T-helper 17 cell (primary cell): ENCODE measurements at regions not wholly inside any gene's neighbourhood (a gene's known extent, or its start where the extent isn't known, plus 50 kb on each side); places are given as distances from the start of the nearest gene placed in this dataset.

Source experiments
- ATAC-seq: fragments of 150-1000 bp; cut with Tn5 transposase; 2 replicates; pipeline ENCODE4 v1.10.0; 2021; ENCODE audit warnings: mild to moderate bottlenecking, moderate library complexity
- DNase-seq, 3 donors: peaks; one replicate each; pipeline versions ENCODE4 v3.0.0 to v3.0.0-alpha.2; 2020 to 2021
- H3K9me3 ChIP-seq: one replicate; pipeline ENCODE4 v1.7.0; 2013; ENCODE audit warnings: low read length, mild to moderate bottlenecking; ENCODE audit not compliant: control insufficient read depth, poor library complexity, severe bottlenecking
- H3K27ac Mint-ChIP-seq: one replicate; pipeline ENCODE4 v1.8.0; 2022; ENCODE audit warnings: mild to moderate bottlenecking, moderate library complexity, mixed read lengths
- H3K27me3 Mint-ChIP-seq: one replicate; pipeline ENCODE4 v1.8.0; 2022; ENCODE audit warnings: mixed read lengths
- H3K36me3 Mint-ChIP-seq: one replicate; pipeline ENCODE4 v1.8.0; 2022; ENCODE audit warnings: low read depth, mixed read lengths
- H3K4me1 Mint-ChIP-seq: one replicate; pipeline ENCODE4 v1.8.0; 2022; ENCODE audit warnings: mild to moderate bottlenecking, mixed read lengths
- H3K4me3 Mint-ChIP-seq: one replicate; pipeline ENCODE4 v1.8.0; 2022; ENCODE audit warnings: mild to moderate bottlenecking, moderate library complexity, mixed read lengths

DNA sequence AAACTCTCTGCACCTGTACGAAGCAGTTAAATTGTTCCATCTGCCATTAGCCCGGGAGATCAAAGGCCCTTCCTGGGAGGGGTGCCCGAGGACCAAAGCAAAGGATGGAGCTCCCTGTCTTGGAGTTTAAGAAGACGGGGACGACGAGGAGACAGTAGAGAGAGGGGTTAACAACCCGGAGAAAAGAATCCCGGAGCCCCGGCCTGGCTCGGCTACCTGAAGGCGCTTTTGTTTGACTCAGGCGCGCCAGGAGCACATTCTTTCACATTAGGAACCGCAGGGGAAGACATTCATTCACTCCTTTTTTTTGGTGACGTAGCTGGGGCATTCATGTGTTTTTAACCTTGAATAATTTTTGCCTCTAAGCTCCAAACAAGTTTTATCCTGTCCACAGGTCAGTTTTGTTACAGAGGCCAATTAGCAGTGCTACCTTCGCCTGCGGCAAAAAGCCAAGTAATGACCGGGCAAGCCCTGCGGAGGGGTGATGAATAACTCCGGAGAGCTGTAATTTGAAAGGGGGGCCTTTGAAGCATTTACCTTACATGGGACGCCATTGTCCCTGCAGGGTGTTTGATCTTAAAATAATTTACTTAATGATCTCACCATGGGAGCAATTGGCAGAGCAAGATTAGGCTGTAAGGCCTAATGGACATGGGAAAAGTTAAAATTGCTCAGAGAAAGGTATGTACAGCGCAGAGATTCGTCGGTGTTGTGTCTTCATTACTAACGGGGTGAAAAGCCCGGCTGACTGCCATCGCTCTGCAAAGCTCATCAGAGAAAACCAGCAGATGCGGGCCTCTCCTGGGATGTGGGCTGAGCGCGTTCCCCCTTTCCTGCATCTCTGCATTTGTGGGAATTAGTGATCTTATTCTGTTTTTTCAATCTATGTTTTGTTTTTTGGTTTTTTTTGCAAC, 258.0 kb upstream of the SP4 start:
- Mint-ChIP-seq H3K4me1 (peaks cover 5% of the 10 kb centered on the region), H3K36me3 (no peaks in the 10 kb centered on the region), H3K4me3 (no peak overlapping the region), H3K27me3 (peaks cover 54% of the 10 kb centered on the region), H3K27ac (no peak overlapping the region)
- DNase-seq (no peak), ATAC-seq (no peak)
- no peaks in the 10 kb centered on the region for H3K9me3 ChIP-seq

- Mint-ChIP-seq H3K36me3 (no peaks in the 10 kb centered on the region), H3K27me3 (peaks cover 54% of the 10 kb centered on the region), H3K4me3 (no peak overlapping the region), H3K4me1 (peaks cover 5% of the 10 kb centered on the region), H3K27ac (no peak overlapping the region)
- no peaks in the 10 kb centered on the region for H3K9me3 ChIP-seq
- no peak for DNase-seq
- ATAC-seq, result no peak
These were observed 255.1 kb upstream of the SP4 start for GRCh38 chr7:21172800-21173199.

DNA sequence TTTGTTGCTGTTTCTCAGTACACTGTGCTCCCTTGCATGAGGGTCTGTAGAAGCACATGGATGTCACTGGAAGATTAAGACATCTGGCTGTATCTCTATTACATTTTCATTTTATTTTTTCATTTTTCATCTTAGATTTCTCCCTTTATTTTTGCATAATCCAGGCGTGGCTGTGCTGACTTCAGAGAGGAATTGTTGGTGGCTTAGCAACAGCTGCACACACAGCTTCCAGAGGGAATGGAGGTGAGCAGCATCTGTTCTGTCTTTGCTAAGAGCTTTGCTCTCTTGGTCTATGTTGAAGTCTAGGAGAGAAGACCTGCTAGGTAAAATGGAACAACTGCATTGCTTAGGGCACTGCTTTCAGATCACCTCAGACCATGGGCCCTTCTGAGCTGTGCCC, 254.4 kb upstream of the SP4 start:
- peaks cover 5% of the 10 kb centered on the region for H3K4me1 Mint-ChIP-seq
- peaks cover 47% of the 10 kb centered on the region for H3K27me3 Mint-ChIP-seq
- H3K27ac Mint-ChIP-seq, result no peak overlapping the region
- H3K4me3 Mint-ChIP-seq, result no peak overlapping the region
- no peaks in the 10 kb centered on the region for H3K9me3 ChIP-seq
- no peaks in the 10 kb centered on the region for H3K36me3 Mint-ChIP-seq
- ATAC-seq, result no peak
- no peak for DNase-seq

GRCh38 chr7:21175714-21176113, 252.2 kb upstream of the SP4 start:
- H3K9me3 ChIP-seq, result no peaks in the 10 kb centered on the region
- Mint-ChIP-seq H3K27me3 (peaks cover 27% of the 10 kb centered on the region), H3K4me3 (no peak overlapping the region), H3K27ac (no peak overlapping the region), H3K4me1 (no peaks in the 10 kb centered on the region), H3K36me3 (no peaks in the 10 kb centered on the region)
- ATAC-seq, result no peak
- no peak for DNase-seq

- H3K27ac Mint-ChIP-seq, result no peak overlapping the region
- no peak overlapping the region for H3K4me3 Mint-ChIP-seq
- peaks cover 25% of the 10 kb centered on the region for H3K27me3 Mint-ChIP-seq
- H3K9me3 ChIP-seq, result no peaks in the 10 kb centered on the region
- H3K4me1 Mint-ChIP-seq, result no peaks in the 10 kb centered on the region
- no peaks in the 10 kb centered on the region for H3K36me3 Mint-ChIP-seq
- ATAC-seq (no peak), DNase-seq (no peak)
These were observed 242.8 kb upstream of the SP4 start for GRCh38 chr7:21184942-21185652.

GRCh38 chr7:21185653-21186265, 242.1 kb upstream of the SP4 start:
- ATAC-seq, result no peak
- no peaks in the 10 kb centered on the region for H3K9me3 ChIP-seq
- no peak for DNase-seq
- Mint-ChIP-seq H3K27me3 (peaks cover 25% of the 10 kb centered on the region), H3K4me3 (no peak overlapping the region), H3K27ac (no peak overlapping the region), H3K4me1 (no peaks in the 10 kb centered on the region), H3K36me3 (no peaks in the 10 kb centered on the region)

DNA sequence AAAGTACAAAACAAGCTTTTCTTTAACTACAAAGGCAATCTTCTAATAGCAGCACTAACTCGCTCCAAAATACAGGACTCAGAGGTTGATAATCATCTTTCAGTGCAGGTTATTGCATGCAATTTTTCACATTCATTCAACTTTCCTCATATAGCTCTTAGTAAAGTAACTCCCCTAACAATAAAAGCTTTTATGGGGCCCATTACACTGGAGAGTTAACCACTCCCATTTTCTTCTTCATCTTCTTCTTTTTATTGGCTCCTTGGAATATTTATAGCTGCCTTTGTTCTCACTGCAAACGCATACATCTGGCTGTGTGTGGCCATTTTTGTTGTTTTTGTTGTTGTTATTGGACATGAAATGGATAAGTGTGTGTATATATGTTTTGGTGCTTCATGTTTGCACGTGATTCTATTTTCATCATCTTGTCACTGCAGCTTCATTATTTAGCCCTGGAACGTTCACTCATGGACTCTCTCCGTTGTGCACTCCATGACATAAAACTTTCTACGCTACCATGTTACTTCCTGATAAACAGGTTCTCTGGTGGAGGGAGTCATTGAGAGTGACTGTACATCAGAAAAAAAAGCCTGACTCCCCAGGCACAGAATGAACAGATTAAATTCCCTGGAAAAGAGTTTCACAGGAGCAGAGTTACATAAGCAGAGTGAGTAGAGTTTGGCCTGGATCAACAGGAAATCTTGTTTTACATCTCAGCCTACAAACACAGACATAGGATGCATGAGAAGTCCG, 236.4 kb upstream of the SP4 start:
- peaks cover 13% of the 10 kb centered on the region for H3K27me3 Mint-ChIP-seq

GRCh38 chr7:21192657-21193056, 235.2 kb upstream of the SP4 start:
- H3K9me3 ChIP-seq, result no peaks in the 10 kb centered on the region
- Mint-ChIP-seq H3K27ac (no peak overlapping the region), H3K27me3 (peaks cover 13% of the 10 kb centered on the region), H3K4me1 (no peaks in the 10 kb centered on the region), H3K4me3 (no peak overlapping the region), H3K36me3 (no peaks in the 10 kb centered on the region)
- ATAC-seq, result no peak
- no peak for DNase-seq

More for the DNA sequence above, 236.4 kb upstream of the SP4 start:
- no peak for ATAC-seq
- no peak for DNase-seq
- Mint-ChIP-seq H3K4me3 (no peak overlapping the region), H3K36me3 (no peaks in the 10 kb centered on the region), H3K4me1 (no peaks in the 10 kb centered on the region), H3K27ac (no peak overlapping the region)
- H3K9me3 ChIP-seq, result no peaks in the 10 kb centered on the region

DNA sequence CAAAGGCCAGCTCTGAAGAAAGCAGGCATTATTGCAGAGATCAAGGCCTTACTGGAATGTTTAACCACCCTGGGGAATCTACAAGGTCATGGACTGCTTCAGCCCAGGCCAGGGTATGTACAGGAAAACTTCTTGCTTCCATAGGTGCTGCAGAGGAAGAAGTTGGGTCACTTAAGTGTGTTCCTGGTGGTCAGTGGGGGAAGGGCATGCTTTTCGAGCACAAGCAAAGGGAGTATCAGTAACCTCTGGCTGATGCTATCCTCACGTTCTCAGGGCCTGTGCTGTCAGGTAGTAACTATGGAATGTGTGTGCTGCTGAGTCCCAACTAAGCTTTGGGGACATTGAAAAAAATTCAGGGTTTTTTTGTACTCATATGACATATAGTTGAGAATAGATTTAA, 234.0 kb upstream of the SP4 start:
- DNase-seq, result no peak
- no peak overlapping the region for H3K4me3 Mint-ChIP-seq
- ATAC-seq, result no peak
- H3K4me1 Mint-ChIP-seq, result no peaks in the 10 kb centered on the region
- H3K9me3 ChIP-seq, result no peaks in the 10 kb centered on the region
- no peaks in the 10 kb centered on the region for H3K36me3 Mint-ChIP-seq
- peaks cover 11% of the 10 kb centered on the region for H3K27me3 Mint-ChIP-seq
- H3K27ac Mint-ChIP-seq, result no peak overlapping the region

DNA sequence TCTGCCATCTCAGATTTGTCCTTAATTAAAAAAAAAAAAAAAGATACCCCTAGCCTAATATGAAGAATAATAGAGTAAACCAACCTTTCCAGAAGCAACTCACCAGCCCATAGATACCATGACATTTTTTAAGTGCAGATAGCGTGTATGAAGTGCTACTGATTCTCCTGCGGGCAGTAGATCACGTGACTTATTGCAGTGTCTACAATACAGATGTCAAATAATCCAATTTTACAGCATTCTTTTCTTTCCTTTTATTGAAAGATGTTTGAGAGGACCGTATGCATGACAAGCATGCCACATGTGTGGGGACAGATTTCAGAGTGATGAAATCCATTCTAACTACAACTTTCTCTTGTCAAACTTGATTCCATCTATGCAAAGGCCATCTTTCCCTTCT, 232.9 kb upstream of the SP4 start:
- H3K9me3 ChIP-seq, result no peaks in the 10 kb centered on the region
- ATAC-seq, result no peak
- H3K36me3 Mint-ChIP-seq, result no peaks in the 10 kb centered on the region
- H3K27me3 Mint-ChIP-seq, result peaks cover under 1% of the 10 kb centered on the region
- H3K27ac Mint-ChIP-seq, result no peak overlapping the region
- DNase-seq, result no peak
- H3K4me3 Mint-ChIP-seq, result no peak overlapping the region
- H3K4me1 Mint-ChIP-seq, result no peaks in the 10 kb centered on the region

GRCh38 chr7:21198921-21199320, 229.0 kb upstream of the SP4 start:
- Mint-ChIP-seq H3K4me3 (no peak overlapping the region), H3K27ac (no peak overlapping the region), H3K27me3 (peaks cover 5% of the 10 kb centered on the region), H3K36me3 (no peaks in the 10 kb centered on the region), H3K4me1 (no peaks in the 10 kb centered on the region)
- ATAC-seq, result no peak
- DNase-seq, result no peak
- H3K9me3 ChIP-seq, result no peaks in the 10 kb centered on the region

GRCh38 chr7:21200503-21200902, 227.4 kb upstream of the SP4 start:
- H3K9me3 ChIP-seq, result no peaks in the 10 kb centered on the region
- no peaks in the 10 kb centered on the region for H3K4me1 Mint-ChIP-seq
- no peak overlapping the region for H3K4me3 Mint-ChIP-seq
- peaks cover 5% of the 10 kb centered on the region for H3K27me3 Mint-ChIP-seq
- H3K27ac Mint-ChIP-seq, result no peak overlapping the region
- no peak for ATAC-seq
- H3K36me3 Mint-ChIP-seq, result no peaks in the 10 kb centered on the region
- no peak for DNase-seq

- Mint-ChIP-seq H3K4me3 (no peak overlapping the region), H3K27me3 (peaks cover 28% of the 10 kb centered on the region), H3K4me1 (peaks cover 2% of the 10 kb centered on the region), H3K27ac (no peak overlapping the region), H3K36me3 (peaks cover 3% of the 10 kb centered on the region)
- ATAC-seq, result no peak
- no peak for DNase-seq
- H3K9me3 ChIP-seq, result no peaks in the 10 kb centered on the region
These were observed 213.2 kb upstream of the SP4 start for GRCh38 chr7:21214657-21215056.
